Kidney (tissue), 13 donors: ENCODE measurements at regions not wholly inside any gene's neighbourhood (a gene's known extent, or its start where the extent isn't known, plus 50 kb on each side); places are given as distances from the start of the nearest gene placed in this dataset.

ENCODE experiments used
- DNase-seq, 5 donors: peaks; one replicate each; pipeline ENCODE4 v3.0.0-alpha.2; 2013 to 2020
- FAIRE-seq: peaks from 2 replicates; lab custom pipeline; 2012; peaks lifted over from hg19 to GRCh38; lab: Jason Lieb, UNC
- H3K27ac ChIP-seq, 2 donors: one replicate each; pipeline ENCODE4 v1.7.0; 2013; ENCODE audit warnings: low read depth in 2 of 2, low read length in 2 of 2, inconsistent platforms in 1 of 2
- H3K27me3 ChIP-seq: one replicate; pipeline ENCODE4 v1.7.1; 2013; ENCODE audit warnings: low read length, inconsistent platforms; ENCODE audit not compliant: control insufficient read depth, insufficient read depth
- H3K36me3 ChIP-seq, 3 donors: one replicate each; pipeline versions ENCODE4 v1.7.0 to v1.7.1; 2013; ENCODE audit warnings: low read length in 3 of 3, control low read depth in 1 of 3, inconsistent platforms in 1 of 3; ENCODE audit not compliant: insufficient read depth in 3 of 3, control insufficient read depth in 2 of 3
- H3K4me1 ChIP-seq, 3 donors: one replicate each; pipeline versions ENCODE4 v1.7.0 to v1.7.1; 2013; ENCODE audit warnings: low read length in 3 of 3, inconsistent platforms in 1 of 3, low read depth in 1 of 3; ENCODE audit not compliant: control insufficient read depth in 2 of 3, insufficient read depth in 2 of 3
- H3K4me3 ChIP-seq, 3 donors: one replicate each; pipeline versions ENCODE4 v1.7.0 to v1.8.1; 2013; ENCODE audit warnings: low read length in 3 of 3, control low read depth in 1 of 3, inconsistent platforms in 1 of 3
- H3K9ac ChIP-seq, 3 donors: one replicate each; pipeline versions ENCODE4 v1.7.0 to v1.7.1; 2013; ENCODE audit warnings: low read length in 3 of 3, control low read depth in 1 of 3, inconsistent platforms in 1 of 3
- H3K9me3 ChIP-seq, 3 donors: one replicate each; pipeline versions ENCODE4 v1.7.0 to v1.7.1; 2013; ENCODE audit warnings: low read length in 3 of 3, control low read depth in 1 of 3, inconsistent platforms in 1 of 3; ENCODE audit not compliant: control insufficient read depth in 2 of 3, insufficient read depth in 1 of 3
- CTCF ChIP-seq: IDR thresholded peaks from 3 replicates; pipeline ENCODE4 v1.5.1; 2012; ENCODE audit warnings: mild to moderate bottlenecking, moderate library complexity, borderline replicate concordance; ENCODE audit not compliant: insufficient read depth; ENCODE audit errors: extremely low read depth
- intact Hi-C: fragments of 100-400 bp; cut with DNase I; formaldehyde crosslinking; loops from one replicate; pipeline ENCODE4 v1.11.1; 2022
- donor health status: control.
- donor health status: control.
- donor health status: control.
- donor health status: control.
- donor health status: control.
- donor health status: DM: yes; HTN: yes; CAD: no.
- donor health status: Normal renal cell carcinoma (clear cell type).

GRCh38 chr10:112094984-112095383 is 88.6 kb downstream of the GPAM start:
- H3K36me3 ChIP-seq: no peaks in the 10 kb centered on the region
- no peaks in the 10 kb centered on the region for H3K4me1 ChIP-seq
- intact Hi-C loops: no loop called here
- DNase-seq (no peak), FAIRE-seq (no peak)
- TF ChIP-seq CTCF: no peak
- no peak overlapping the region for H3K27ac ChIP-seq
- H3K9me3 ChIP-seq: no peaks in the 10 kb centered on the region
- H3K9ac ChIP-seq: no peak overlapping the region
- no peak overlapping the region for H3K4me3 ChIP-seq
- no peaks in the 10 kb centered on the region for H3K27me3 ChIP-seq

DNA sequence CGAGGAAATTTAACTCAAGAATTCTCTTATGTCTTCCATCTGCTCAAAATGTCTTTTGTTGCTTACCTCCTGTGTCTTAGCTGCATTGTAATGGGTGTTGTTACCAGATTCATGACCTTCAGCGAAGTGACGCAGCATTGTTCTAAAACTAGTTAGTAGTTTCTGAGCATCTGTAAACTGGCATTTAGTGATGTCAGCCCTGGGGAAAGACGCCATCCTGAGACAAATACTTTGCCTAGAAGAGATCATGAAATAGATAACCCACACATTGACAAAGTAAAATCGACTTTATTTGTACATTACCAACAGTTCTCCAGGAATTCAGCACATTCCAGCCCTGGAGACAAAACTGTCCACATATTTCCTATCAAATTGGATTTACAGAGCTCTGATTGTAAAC is 87.8 kb downstream of the GPAM start:
- H3K9ac ChIP-seq: no peak overlapping the region
- intact Hi-C loops: no loop called here
- H3K36me3 ChIP-seq: no peaks in the 10 kb centered on the region
- H3K27ac ChIP-seq: no peak overlapping the region
- H3K4me3 ChIP-seq: no peak overlapping the region
- no peaks in the 10 kb centered on the region for H3K27me3 ChIP-seq
- H3K4me1 ChIP-seq: no peaks in the 10 kb centered on the region
- DNase-seq (no peak), FAIRE-seq (no peak)
- H3K9me3 ChIP-seq: no peaks in the 10 kb centered on the region
- no peak for TF ChIP-seq CTCF

GRCh38 chr10:112098682-112099081 is 84.9 kb downstream of the GPAM start:
- intact Hi-C loops: no loop called here
- DNase-seq (no peak), FAIRE-seq (no peak)
- no peaks in the 10 kb centered on the region for H3K4me1 ChIP-seq
- no peak for TF ChIP-seq CTCF
- no peaks in the 10 kb centered on the region for H3K27me3 ChIP-seq
- H3K9ac ChIP-seq: no peak overlapping the region
- no peak overlapping the region for H3K27ac ChIP-seq
- H3K9me3 ChIP-seq: no peaks in the 10 kb centered on the region
- no peak overlapping the region for H3K4me3 ChIP-seq
- no peaks in the 10 kb centered on the region for H3K36me3 ChIP-seq
